Mammary epithelial cell (primary cell): ENCODE measurements at regions not wholly inside any gene's neighbourhood (a gene's known extent, or its start where the extent isn't known, plus 50 kb on each side); places are given as distances from the start of the nearest gene placed in this dataset.

Experiments used
- CTCF ChIP-seq, 2 donors: IDR thresholded peaks in 1 of 2; conservative IDR thresholded peaks in 1 of 2; 2 replicates each; pipeline ENCODE4 v1.5.1; 2011 to 2012; ENCODE audit warnings: inconsistent platforms in 2 of 2, low read length in 2 of 2, mild to moderate bottlenecking in 2 of 2, control low read depth in 1 of 2, low read depth in 1 of 2; ENCODE audit not compliant: insufficient read depth in 1 of 2; ENCODE audit errors: extremely low read depth in 1 of 2
- EZH2 ChIP-seq: IDR thresholded peaks from 2 replicates; pipeline ENCODE4 v1.6.1; 2012; ENCODE audit warnings: low read length, inconsistent platforms, borderline replicate concordance

DNA sequence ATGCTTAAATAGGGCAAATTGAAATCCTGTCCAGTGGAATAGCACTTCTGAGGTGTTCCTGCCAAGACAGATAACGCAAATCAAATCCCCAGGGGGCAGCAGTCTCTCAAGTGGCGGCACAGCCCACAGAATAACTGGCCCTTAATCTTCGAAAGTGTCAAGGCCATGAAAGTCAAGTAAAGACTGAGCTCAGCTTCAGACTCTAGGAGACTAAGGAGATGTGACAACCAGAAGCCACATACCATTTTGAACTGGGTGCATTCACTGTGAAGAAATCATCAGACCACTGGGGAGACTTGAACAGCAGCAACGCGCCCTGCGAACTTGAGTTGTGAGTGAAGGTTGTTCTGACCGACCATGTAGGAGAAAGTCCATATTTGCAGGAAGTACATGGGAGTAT lies 66.0 kb upstream of the ASAP2 start:
- TF ChIP-seq EZH2: no peak
- no peak for TF ChIP-seq CTCF (conservative IDR thresholded peaks at IDR 0.05 in 1 of 2, IDR thresholded peaks at IDR 0.05 in 1 of 2; ENCODE audit: extremely low read depth in 1 of 2, insufficient read depth in 1 of 2, low read depth in 1 of 2, low read length in 2 of 2)
